Adrenal gland (tissue), 5 donors: ENCODE measurements at regions not wholly inside any gene's neighbourhood (a gene's known extent, or its start where the extent isn't known, plus 50 kb on each side); places are given as distances from the start of the nearest gene placed in this dataset.

Experiments
- CTCF ChIP-seq, 6 experiments: fragments of 450-650 bp in 4 of 6; fragments of 200-600 bp in 2 of 6; sonication (generic) in 1 of 6; IDR thresholded peaks; 1 replicate in 5 of 6; 2 replicates in 1 of 6; pipeline versions ENCODE4 v1.5.1 to v1.8.0; 2016 to 2021; ENCODE audit warnings: antibody characterized with exemption in 6 of 6, mild to moderate bottlenecking in 2 of 6, moderate library complexity in 1 of 6
- POLR2A ChIP-seq, 2 donors: fragments of 450-650 bp; IDR thresholded peaks; one replicate each; pipeline ENCODE4 v1.6.1; 2017; ENCODE audit warnings: antibody characterized with exemption in 2 of 2, mild to moderate bottlenecking in 2 of 2, moderate library complexity in 1 of 2
- donor health status: DM: no; HTN: no; CAD: no.

GRCh38 chr12:85639834-85640233 lies 196.4 kb downstream of the RASSF9 start:
- no peak for TF ChIP-seq CTCF (IDR thresholded peaks at IDR 0.05)
- TF ChIP-seq POLR2A (IDR thresholded peaks at IDR 0.05), result no peak
